Spleen (tissue), 3 donors: ENCODE measurements at regions not wholly inside any gene's neighbourhood (a gene's known extent, or its start where the extent isn't known, plus 50 kb on each side); places are given as distances from the start of the nearest gene placed in this dataset.

Source experiments
- POLR2A ChIP-seq, 3 donors: fragments of 450-650 bp; IDR thresholded peaks; one replicate each; pipeline ENCODE4 v1.5.1; 2017; ENCODE audit warnings: antibody characterized with exemption in 3 of 3, mild to moderate bottlenecking in 1 of 3
- POLR2AphosphoS5 ChIP-seq, 3 donors: sonication (generic); formaldehyde crosslinking; IDR thresholded peaks; one replicate each; pipeline ENCODE4 v1.5.1; 2017; ENCODE audit warnings: antibody characterized with exemption in 3 of 3

DNA sequence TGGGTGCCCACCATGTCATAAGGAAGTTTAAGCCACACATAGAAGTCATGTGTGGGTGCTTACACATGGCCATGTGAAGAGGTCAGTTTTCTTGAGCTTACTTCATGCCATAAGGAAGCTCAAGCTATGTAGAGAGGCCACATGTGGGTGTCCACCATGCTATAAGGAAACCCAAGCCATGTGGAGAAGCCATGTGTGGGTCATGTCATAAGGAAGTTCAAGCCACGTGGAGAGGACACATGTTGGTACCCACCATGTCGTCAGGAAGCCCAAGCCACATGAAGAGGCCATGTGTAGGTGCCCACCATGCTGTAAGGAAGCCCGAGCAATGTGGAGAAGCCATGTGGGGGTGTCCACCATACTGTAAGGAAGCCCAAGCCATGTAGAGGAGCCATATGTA is 1089.2 kb upstream of the AUTS2 start:
- no peak for TF ChIP-seq POLR2A (IDR thresholded peaks at IDR 0.05)
- no peak for TF ChIP-seq POLR2AphosphoS5 (IDR thresholded peaks at IDR 0.05)
